Kidney epithelial cell (primary cell): ENCODE measurements at regions not wholly inside any gene's neighbourhood (a gene's known extent, or its start where the extent isn't known, plus 50 kb on each side); places are given as distances from the start of the nearest gene placed in this dataset.
"Not testable (repeated sequence)": the region's sequence is repeated elsewhere in the genome, so short reads cannot be mapped to it uniquely, and the experiment has no call there.

Source experiments
- DNase-seq: peaks from one replicate; pipeline ENCODE4 v3.0.0-alpha.2; 2010; ENCODE audit warnings: low read depth
- H3K27me3 ChIP-seq: 2 replicates; pipeline ENCODE4 v1.6.0; 2011; ENCODE audit warnings: low read length; ENCODE audit not compliant: control insufficient read depth, insufficient read depth
- H3K36me3 ChIP-seq: 2 replicates; pipeline ENCODE4 v1.5.1; 2011; ENCODE audit warnings: low read length; ENCODE audit not compliant: control insufficient read depth, insufficient read depth
- H3K4me3 ChIP-seq: 2 replicates; pipeline ENCODE4 v1.5.1; 2011; ENCODE audit warnings: low read depth, mild to moderate bottlenecking, control low read depth, low read length
- TF ChIP-seq, protein P1 (sequence below): IDR thresholded peaks from 2 replicates; pipeline ENCODE4 v1.5.1; 2011; ENCODE audit warnings: mild to moderate bottlenecking, moderate library complexity, low read length, control low read depth, inconsistent platforms; ENCODE audit not compliant: insufficient read depth, poor library complexity, severe bottlenecking

GRCh38 chr15:69876064-69876940, 221.4 kb downstream of the TLE3 start:
- Histone ChIP-seq H3K27me3 (peaks cover 12% of the 10 kb centered on the region), H3K4me3 (no peak overlapping the region), H3K36me3 (no peaks in the 10 kb centered on the region)
- TF ChIP-seq, protein P1, sequence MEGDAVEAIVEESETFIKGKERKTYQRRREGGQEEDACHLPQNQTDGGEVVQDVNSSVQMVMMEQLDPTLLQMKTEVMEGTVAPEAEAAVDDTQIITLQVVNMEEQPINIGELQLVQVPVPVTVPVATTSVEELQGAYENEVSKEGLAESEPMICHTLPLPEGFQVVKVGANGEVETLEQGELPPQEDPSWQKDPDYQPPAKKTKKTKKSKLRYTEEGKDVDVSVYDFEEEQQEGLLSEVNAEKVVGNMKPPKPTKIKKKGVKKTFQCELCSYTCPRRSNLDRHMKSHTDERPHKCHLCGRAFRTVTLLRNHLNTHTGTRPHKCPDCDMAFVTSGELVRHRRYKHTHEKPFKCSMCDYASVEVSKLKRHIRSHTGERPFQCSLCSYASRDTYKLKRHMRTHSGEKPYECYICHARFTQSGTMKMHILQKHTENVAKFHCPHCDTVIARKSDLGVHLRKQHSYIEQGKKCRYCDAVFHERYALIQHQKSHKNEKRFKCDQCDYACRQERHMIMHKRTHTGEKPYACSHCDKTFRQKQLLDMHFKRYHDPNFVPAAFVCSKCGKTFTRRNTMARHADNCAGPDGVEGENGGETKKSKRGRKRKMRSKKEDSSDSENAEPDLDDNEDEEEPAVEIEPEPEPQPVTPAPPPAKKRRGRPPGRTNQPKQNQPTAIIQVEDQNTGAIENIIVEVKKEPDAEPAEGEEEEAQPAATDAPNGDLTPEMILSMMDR: no peak
- DNase-seq: no peak

DNA sequence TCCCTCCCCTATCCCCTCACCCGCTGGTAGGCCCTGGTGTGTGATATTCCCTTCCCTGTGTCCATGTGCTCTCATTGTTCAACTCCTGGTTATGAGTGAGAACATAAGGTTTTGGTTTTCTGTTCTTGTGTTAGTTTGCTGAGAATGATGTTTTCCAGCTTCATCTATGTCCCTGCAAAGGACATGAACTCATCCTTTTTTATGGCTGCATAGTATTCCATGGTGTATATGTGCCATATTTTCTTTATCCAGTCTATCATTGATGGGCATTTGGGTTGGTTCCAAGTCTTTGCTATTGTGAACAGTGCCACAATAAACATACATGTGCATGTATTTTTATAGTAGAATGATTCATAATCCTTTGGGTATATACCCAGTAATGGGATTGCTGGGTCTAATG, 217.8 kb downstream of the TLE3 start:
- DNase-seq, H3K4me3 ChIP-seq, H3K36me3 ChIP-seq: not testable (repeated sequence)
- H3K27me3 ChIP-seq: peaks cover 13% of the 10 kb centered on the region

GRCh38 chr15:69880571-69881301, 217.0 kb downstream of the TLE3 start:
- H3K4me3 ChIP-seq: no peak overlapping the region
- DNase-seq: no peak
- no peaks in the 10 kb centered on the region for H3K36me3 ChIP-seq
- TF ChIP-seq, protein P1: no peak
- H3K27me3 ChIP-seq: peaks cover 15% of the 10 kb centered on the region

DNA sequence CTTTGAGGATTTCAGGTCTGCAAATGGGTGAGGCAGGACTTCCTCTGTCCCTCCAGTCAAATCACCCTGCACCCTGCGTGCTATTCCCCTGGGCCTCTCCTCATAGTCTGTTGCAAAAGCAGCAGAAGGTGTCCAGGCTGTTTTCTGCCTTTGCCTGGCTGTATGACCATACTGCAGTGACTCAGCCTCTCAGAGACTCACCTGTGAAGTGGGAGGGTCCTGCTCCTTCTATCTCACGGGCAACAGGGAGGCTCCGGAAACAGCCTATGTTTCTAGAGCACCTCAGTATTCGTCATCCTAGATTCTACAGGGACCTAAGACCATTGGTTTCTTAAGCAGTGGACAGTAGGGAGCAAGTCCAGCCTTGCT, 216.4 kb downstream of the TLE3 start:
- no peak for DNase-seq
- TF ChIP-seq, protein P1: no peak
- Histone ChIP-seq H3K4me3 (no peak overlapping the region), H3K36me3 (no peaks in the 10 kb centered on the region), H3K27me3 (peaks cover 12% of the 10 kb centered on the region)

DNA sequence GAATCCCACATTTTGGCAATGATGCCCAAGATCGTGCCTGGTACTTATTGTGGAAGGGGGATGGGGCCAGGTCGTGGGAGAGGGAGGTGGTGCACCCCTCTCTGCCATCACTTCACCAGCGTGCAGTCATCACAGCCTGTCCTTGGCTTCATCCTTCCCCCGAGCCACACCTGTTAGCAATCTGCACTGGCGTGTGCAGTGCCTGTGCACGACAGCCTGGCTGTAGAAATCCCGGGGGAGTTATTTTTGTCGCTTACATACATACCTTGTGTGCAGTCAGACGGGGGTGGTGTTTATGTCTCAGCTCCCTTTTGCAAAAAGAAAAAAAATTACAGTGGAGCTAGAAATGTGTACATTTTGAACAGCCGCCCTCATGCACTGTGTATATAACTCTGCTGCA, 216.0 kb downstream of the TLE3 start:
- TF ChIP-seq, protein P1: no peak
- Histone ChIP-seq H3K27me3 (peaks cover 12% of the 10 kb centered on the region), H3K36me3 (no peaks in the 10 kb centered on the region), H3K4me3 (no peak overlapping the region)
- no peak for DNase-seq

DNA sequence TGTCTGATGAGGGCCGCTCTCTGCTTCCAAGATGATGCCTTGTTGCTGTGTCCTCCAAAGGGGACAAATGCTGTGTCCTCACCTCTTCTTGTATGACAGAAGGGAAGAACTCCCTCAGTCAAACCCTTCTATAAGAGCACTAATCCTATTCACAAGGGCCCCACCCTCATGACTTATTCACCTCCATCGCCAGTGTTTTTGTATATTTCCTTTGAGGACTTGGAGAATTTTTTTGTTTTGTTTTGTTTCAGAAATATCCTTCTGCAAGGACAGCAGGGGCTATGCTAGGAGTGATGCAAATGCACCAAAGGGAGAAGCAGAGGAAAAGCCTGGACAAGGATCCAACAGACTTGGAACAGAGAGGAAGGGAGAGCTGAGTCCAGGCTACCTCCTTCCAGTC, 214.4 kb downstream of the TLE3 start:
- Histone ChIP-seq H3K27me3 (peaks cover 11% of the 10 kb centered on the region), H3K4me3 (no peak overlapping the region), H3K36me3 (no peaks in the 10 kb centered on the region)
- no peak for DNase-seq
- TF ChIP-seq, protein P1: no peak
